Right lobe of liver (tissue), 4 donors: ENCODE measurements at regions not wholly inside any gene's neighbourhood (a gene's known extent, or its start where the extent isn't known, plus 50 kb on each side); places are given as distances from the start of the nearest gene placed in this dataset.

ENCODE experiments used
- CTCF ChIP-seq, 4 donors: fragments of 200-600 bp in 3 of 4; fragments of 450-650 bp in 1 of 4; IDR thresholded peaks; one replicate each; pipeline versions ENCODE4 v1.5.1 to v1.8.0; 2016 to 2022; ENCODE audit warnings: antibody characterized with exemption in 4 of 4, mild to moderate bottlenecking in 2 of 4
- POLR2A ChIP-seq: fragments of 450-650 bp; IDR thresholded peaks from one replicate; pipeline ENCODE4 v1.6.1; 2017; ENCODE audit warnings: antibody characterized with exemption, mild to moderate bottlenecking
- donor health status: DM: no; HTN: no; CAD: no.
- donor health status: DM: no; HTN: no; CAD: no.
- donor health status: DM: no; HTN: yes; CAD: no.

DNA sequence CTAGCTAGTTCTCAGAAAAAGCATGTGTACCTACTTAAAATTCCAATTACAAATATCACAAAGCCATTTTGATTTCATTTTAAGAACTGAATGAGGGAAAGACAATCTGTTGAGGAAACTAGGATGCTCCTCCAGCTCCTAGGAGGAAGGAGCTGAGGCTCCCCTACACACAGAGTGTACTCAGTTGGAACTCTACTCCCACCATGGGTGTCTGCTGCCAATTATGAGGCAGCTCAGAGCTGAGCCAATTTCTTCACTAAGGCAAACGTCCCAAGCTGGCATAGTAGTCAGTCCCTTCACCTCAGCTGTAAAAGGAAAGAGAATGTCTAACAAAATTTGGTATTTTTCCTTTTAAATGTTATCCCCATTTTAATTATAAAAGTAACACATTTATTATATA is 300.0 kb upstream of the TRPC7 start:
- TF ChIP-seq CTCF (IDR thresholded peaks at IDR 0.05) (no peak), POLR2A (no peak)
